ENCODE measurements at regions not wholly inside any gene's neighbourhood (a gene's known extent, or its start where the extent isn't known, plus 50 kb on each side); places are given as distances from the start of the nearest gene placed in this dataset.

GRCh38 chr1:62953633-62954032 lies 169.7 kb downstream of the ATG4C start:
- intact Hi-C loops (cut with micrococcal nuclease; ENCODE audit: unreplicated experiment), result no loop called here
- POLR2A ChIA-PET (ENCODE audit: unreplicated experiment), result no interaction called here
- no TSS peak for BruUV-seq (replicated peaks)

GRCh38 chr1:62954758-62955157 lies 170.8 kb downstream of the ATG4C start:
- Histone ChIP-seq H3F3A (ENCODE audit: insufficient read depth, low read depth) (no peaks in the 10 kb centered on the region), H3K4me2 (no peak overlapping the region), H3K27me3 (ENCODE audit: insufficient read depth, low read depth) (peaks cover 79% of the 10 kb centered on the region), H3K79me2 (ENCODE audit: low read depth) (no peaks in the 10 kb centered on the region), H3K9me3 (ENCODE audit: insufficient read depth, low read depth) (no peaks in the 10 kb centered on the region), H3K36me3 (ENCODE audit: low read depth) (no peaks in the 10 kb centered on the region), H4K20me1 (ENCODE audit: insufficient read depth) (no peaks in the 10 kb centered on the region), H3K4me1 (replicated peaks; ENCODE audit: insufficient read depth) (no peaks in the 10 kb centered on the region), H3K9me2 (ENCODE audit: insufficient read depth) (no peaks in the 10 kb centered on the region), H3K27ac (no peak overlapping the region), H3K4me3 (no peak overlapping the region), H2AFZ (no peak overlapping the region)
- BruUV-seq (replicated peaks), result no TSS peak
- intact Hi-C loops (cut with micrococcal nuclease; ENCODE audit: unreplicated experiment), result no loop called here
- no peak for DNase-seq
- ChIA-PET CTCF (no interaction called here), POLR2A (ENCODE audit: unreplicated experiment) (no interaction called here)
- TF ChIP-seq CTCF (conservative IDR thresholded peaks at IDR 0.05) (no peak), EZH2 (IDR thresholded peaks at IDR 0.05; ENCODE audit: low read depth) (no peak)

More at GRCh38 chr1:62953633-62954032, 169.7 kb downstream of the ATG4C start:
- Histone ChIP-seq H4K20me1 (ENCODE audit: insufficient read depth) (no peaks in the 10 kb centered on the region), H3K27me3 (ENCODE audit: insufficient read depth, low read depth) (peaks cover 73% of the 10 kb centered on the region), H3K4me1 (replicated peaks; ENCODE audit: insufficient read depth) (no peaks in the 10 kb centered on the region), H3K9me3 (ENCODE audit: insufficient read depth, low read depth) (no peaks in the 10 kb centered on the region), H2AFZ (no peak overlapping the region; the same call in 1 of the 2 replicates), H3K36me3 (ENCODE audit: low read depth) (no peaks in the 10 kb centered on the region), H3F3A (ENCODE audit: insufficient read depth, low read depth) (no peaks in the 10 kb centered on the region), H3K4me3 (no peak overlapping the region), H3K4me2 (no peak overlapping the region), H3K79me2 (ENCODE audit: low read depth) (no peaks in the 10 kb centered on the region), H3K9me2 (ENCODE audit: insufficient read depth) (no peaks in the 10 kb centered on the region), H3K27ac (no peak overlapping the region)
- DNase-seq, result no peak
- CTCF ChIA-PET, result no interaction called here
- TF ChIP-seq CTCF (conservative IDR thresholded peaks at IDR 0.05), result no peak
- no peak for TF ChIP-seq EZH2 (IDR thresholded peaks at IDR 0.05; ENCODE audit: low read depth)

- Histone ChIP-seq H2AFZ (no peak overlapping the region), H3K4me3 (no peak overlapping the region), H3K4me1 (replicated peaks; ENCODE audit: insufficient read depth) (no peaks in the 10 kb centered on the region), H3K9me3 (ENCODE audit: insufficient read depth, low read depth) (no peaks in the 10 kb centered on the region), H4K20me1 (ENCODE audit: insufficient read depth) (no peaks in the 10 kb centered on the region), H3K79me2 (ENCODE audit: low read depth) (no peaks in the 10 kb centered on the region), H3K27ac (no peak overlapping the region), H3F3A (ENCODE audit: insufficient read depth, low read depth) (no peaks in the 10 kb centered on the region), H3K4me2 (no peak overlapping the region), H3K27me3 (ENCODE audit: insufficient read depth, low read depth) (peaks cover 74% of the 10 kb centered on the region), H3K9me2 (ENCODE audit: insufficient read depth) (no peaks in the 10 kb centered on the region), H3K36me3 (ENCODE audit: low read depth) (no peaks in the 10 kb centered on the region)
- BruUV-seq (replicated peaks), result no TSS peak
- TF ChIP-seq CTCF (conservative IDR thresholded peaks at IDR 0.05) (no peak), EZH2 (IDR thresholded peaks at IDR 0.05; ENCODE audit: low read depth) (no peak)
- no peak for DNase-seq
- ChIA-PET POLR2A (ENCODE audit: unreplicated experiment) (no interaction called here), CTCF (no interaction called here)
- intact Hi-C loops (cut with micrococcal nuclease; ENCODE audit: unreplicated experiment), result no loop called here
Observed at GRCh38 chr1:62955666-62956065, 171.7 kb downstream of the ATG4C start.
